B cell (primary cell): ENCODE measurements at regions not wholly inside any gene's neighbourhood (a gene's known extent, or its start where the extent isn't known, plus 50 kb on each side); places are given as distances from the start of the nearest gene placed in this dataset.

ENCODE experiments used
- ATAC-seq: fragments of 200-7000 bp; cut with Tn5 transposase; one replicate; pipeline ENCODE4 v1.10.0; 2021; ENCODE audit warnings: low read depth, mild to moderate bottlenecking, moderate number of reproducible peaks, moderate library complexity
- CTCF ChIA-PET: fragments of 350-600 bp; sonication (Branson Sonifier 250); formaldehyde crosslinking; loops from one replicate; lab custom pipeline; 2021; ENCODE audit warnings: antibody characterized with exemption, inconsistent platforms; lab: Charles Lee
- POLR2A ChIA-PET: fragments of 350-600 bp; sonication (Branson Sonifier 250); formaldehyde crosslinking; loops from one replicate; lab custom pipeline; 2021; ENCODE audit warnings: antibody characterized with exemption; lab: Charles Lee
- DNase-seq: peaks from one replicate; pipeline ENCODE4 v3.0.0; 2013
- H2AFZ ChIP-seq: 2 replicates; pipeline ENCODE4 v1.6.1; 2012; ENCODE audit warnings: mild to moderate bottlenecking, low read depth, low read length; ENCODE audit not compliant: insufficient read depth, poor library complexity, severe bottlenecking
- H3K27ac ChIP-seq, 2 donors: 1 replicate in 1 of 2; 2 replicates in 1 of 2; pipeline ENCODE4 v1.5.1; 2012 to 2013; ENCODE audit warnings: low read length in 2 of 2, mild to moderate bottlenecking in 2 of 2, moderate library complexity in 1 of 2
- H3K27me3 ChIP-seq, 4 experiments: fragments of 200-600 bp in 1 of 4; sonication (generic) in 1 of 4; replicated peaks in 1 of 4; 1 replicate in 2 of 4; 2 replicates in 2 of 4; pipeline versions ENCODE4 v1.6.1 to v1.7.0; 2013 to 2016; ENCODE audit warnings: low read length in 3 of 4, mild to moderate bottlenecking in 2 of 4, mixed read lengths in 1 of 4, moderate library complexity in 1 of 4; ENCODE audit not compliant: insufficient read depth in 4 of 4, control insufficient read depth in 3 of 4; ENCODE audit errors: control extremely low read depth in 1 of 4
- H3K36me3 ChIP-seq, 2 experiments: replicated peaks in 1 of 2; 1 replicate in 1 of 2; 2 replicates in 1 of 2; pipeline versions ENCODE4 v1.6.1 to v1.7.1; 2013; ENCODE audit warnings: low read length in 1 of 2; ENCODE audit not compliant: insufficient read depth in 2 of 2, control insufficient read depth in 1 of 2; ENCODE audit errors: control extremely low read depth in 1 of 2, extremely low read depth in 1 of 2
- H3K4me1 ChIP-seq, 2 donors: fragments of 200-600 bp in 1 of 2; sonication (generic) in 1 of 2; 1 replicate in 1 of 2; 2 replicates in 1 of 2; pipeline versions ENCODE4 v1.5.1 to v1.6.1; 2013 to 2017; ENCODE audit warnings: low read length in 2 of 2; ENCODE audit not compliant: control insufficient read depth in 2 of 2, insufficient read depth in 2 of 2
- H3K4me2 ChIP-seq: replicated peaks from 2 replicates; pipeline ENCODE3; 2012; ENCODE audit warnings: mild to moderate bottlenecking, low read depth, low read length; ENCODE audit not compliant: poor library complexity, severe bottlenecking
- H3K4me3 ChIP-seq, 5 experiments: fragments of 200-600 bp in 1 of 5; sonication (generic) in 1 of 5; 1 replicate in 3 of 5; 2 replicates in 2 of 5; pipeline versions ENCODE4 v1.5.1 to v1.7.0; 2011 to 2016; ENCODE audit warnings: low read length in 4 of 5, mild to moderate bottlenecking in 4 of 5, low read depth in 2 of 5, control low read depth in 1 of 5, moderate library complexity in 1 of 5; ENCODE audit not compliant: insufficient read depth in 1 of 5; ENCODE audit errors: control extremely low read depth in 1 of 5, extremely low read depth in 1 of 5
- H3K79me2 ChIP-seq: fragments of 200-600 bp; sonication (generic); one replicate; pipeline ENCODE4 v1.6.0; 2016; ENCODE audit warnings: low read length; ENCODE audit not compliant: control insufficient read depth, insufficient read depth
- H3K9ac ChIP-seq: fragments of 200-600 bp; sonication (generic); 2 replicates; pipeline ENCODE4 v1.6.1; 2017; ENCODE audit warnings: mild to moderate bottlenecking, low read length, moderate library complexity
- H3K9me3 ChIP-seq, 3 donors: one replicate each; pipeline versions ENCODE4 v1.6.1 to v1.7.1; 2013; ENCODE audit warnings: low read length in 2 of 3; ENCODE audit not compliant: control insufficient read depth in 2 of 3, insufficient read depth in 1 of 3; ENCODE audit errors: control extremely low read depth in 1 of 3
- H4K20me1 ChIP-seq: 2 replicates; pipeline ENCODE4 v1.6.0; 2012; ENCODE audit warnings: mild to moderate bottlenecking, low read length; ENCODE audit not compliant: insufficient read depth, control insufficient read depth, poor library complexity, severe bottlenecking
- H3K27ac Mint-ChIP-seq: one replicate; pipeline ENCODE4 v1.8.0; 2021; ENCODE audit warnings: mixed read lengths
- H3K27me3 Mint-ChIP-seq: one replicate; pipeline ENCODE4 v1.8.0; 2021; ENCODE audit warnings: mixed read lengths
- H3K4me1 Mint-ChIP-seq: one replicate; pipeline ENCODE4 v1.8.0; 2021; ENCODE audit warnings: mixed read lengths
- H3K4me3 Mint-ChIP-seq: one replicate; pipeline ENCODE4 v1.8.0; 2021; ENCODE audit warnings: mixed read lengths
- H3K9me3 Mint-ChIP-seq: one replicate; pipeline ENCODE4 v1.8.0; 2022; ENCODE audit warnings: mixed read lengths; ENCODE audit not compliant: insufficient read depth
- CTCF ChIP-seq: fragments of 200-600 bp; IDR thresholded peaks from one replicate; pipeline ENCODE4 v1.8.0; 2022; ENCODE audit warnings: antibody characterized with exemption, mild to moderate bottlenecking
- EZH2 ChIP-seq: IDR thresholded peaks from 2 replicates; pipeline ENCODE4 v1.6.1; 2012; ENCODE audit warnings: borderline replicate concordance, low read depth, mild to moderate bottlenecking, moderate library complexity, low read length; ENCODE audit not compliant: insufficient read depth, poor library complexity, severe bottlenecking
- WGBS: methylation state at CpG from one replicate; pipeline ENCODE4 v1.1.5; 2013; ENCODE audit warnings: missing lambda C conversion rate; ENCODE audit not compliant: insufficient coverage; 5-methylcytosine and 5-hydroxymethylcytosine counted together
- intact Hi-C: fragments of 100-400 bp; cut with micrococcal nuclease; formaldehyde crosslinking; loops from one replicate; pipeline ENCODE4 v1.10.0; 2022

GRCh38 chr15:88395241-88395640 is 71.9 kb downstream of the MRPL46 start:
- no peaks in the 10 kb centered on the region for H3K27me3 Mint-ChIP-seq

GRCh38 chr15:88394553-88395145 is 72.5 kb downstream of the MRPL46 start:
- Mint-ChIP-seq H3K9me3 (no peaks in the 10 kb centered on the region), H3K27me3 (no peaks in the 10 kb centered on the region), H3K4me1 (peaks cover 3% of the 10 kb centered on the region), H3K27ac (no peak overlapping the region), H3K4me3 (no peak overlapping the region)
- H3K4me3 ChIP-seq, result no peak overlapping the region
- H3K27ac ChIP-seq, result no peak overlapping the region
- H3K79me2 ChIP-seq, result no peaks in the 10 kb centered on the region
- H3K27me3 ChIP-seq, result no peaks in the 10 kb centered on the region
- no peak for ATAC-seq
- H3K9me3 ChIP-seq, result peaks cover 0 to 5% (median 0%) of the 10 kb centered on the region in 3 donors
- H4K20me1 ChIP-seq, result no peaks in the 10 kb centered on the region
- no peak overlapping the region for H2AFZ ChIP-seq
- TF ChIP-seq EZH2 (no peak), CTCF (no peak)
- WGBS, result no CpG with 5 or more reads among the region's 1 CpG
- ChIA-PET POLR2A (no interaction called here), CTCF (no interaction called here)
- H3K4me1 ChIP-seq, result peaks cover 0 to 4% of the 10 kb centered on the region in 2 donors
- no peaks in the 10 kb centered on the region for H3K36me3 ChIP-seq
- H3K9ac ChIP-seq, result no peak overlapping the region
- no peak overlapping the region for H3K4me2 ChIP-seq
- DNase-seq, result no peak
- intact Hi-C loops, result no loop called here

More at GRCh38 chr15:88395241-88395640, 71.9 kb downstream of the MRPL46 start:
- DNase-seq, result no peak
- no peaks in the 10 kb centered on the region for H3K27me3 ChIP-seq
- TF ChIP-seq EZH2 (no peak), CTCF (no peak)
- Mint-ChIP-seq H3K9me3 (no peaks in the 10 kb centered on the region), H3K27ac (no peak overlapping the region), H3K4me3 (no peak overlapping the region), H3K4me1 (peaks cover 3% of the 10 kb centered on the region)
- 95% methylated on average over 6 of the region's 7 CpGs for WGBS
- intact Hi-C loops, result no loop called here
- H3K9ac ChIP-seq, result no peak overlapping the region
- H2AFZ ChIP-seq, result no peak overlapping the region
- peaks cover 0 to 4% of the 10 kb centered on the region in 2 donors for H3K4me1 ChIP-seq
- POLR2A ChIA-PET, result no interaction called here
- no peaks in the 10 kb centered on the region for H3K36me3 ChIP-seq
- CTCF ChIA-PET, result no interaction called here
- H3K79me2 ChIP-seq, result no peaks in the 10 kb centered on the region
- no peaks in the 10 kb centered on the region for H4K20me1 ChIP-seq
- no peak for ATAC-seq
- no peak overlapping the region for H3K27ac ChIP-seq
- no peak overlapping the region for H3K4me2 ChIP-seq
- H3K9me3 ChIP-seq, result peaks cover 0 to 5% (median 0%) of the 10 kb centered on the region in 3 donors
- H3K4me3 ChIP-seq, result no peak overlapping the region
